Keratinocyte (primary cell): ENCODE measurements at regions not wholly inside any gene's neighbourhood (a gene's known extent, or its start where the extent isn't known, plus 50 kb on each side); places are given as distances from the start of the nearest gene placed in this dataset.

ENCODE experiments used
- DNase-seq: peaks from one replicate; pipeline ENCODE4 v3.0.0-alpha.2; 2011; ENCODE audit warnings: low read depth, missing footprints, low spot score
- FAIRE-seq: peaks from 2 replicates; lab custom pipeline; 2011; peaks lifted over from hg19 to GRCh38; lab: Jason Lieb, UNC
- H2AFZ ChIP-seq: 2 replicates; pipeline ENCODE4 v1.6.0; 2012; ENCODE audit warnings: low read length, control low read depth, inconsistent platforms; ENCODE audit not compliant: control insufficient read depth
- H3K27ac ChIP-seq: 2 replicates; pipeline ENCODE4 v1.5.1; 2011; ENCODE audit warnings: low read length; ENCODE audit not compliant: control insufficient read depth, insufficient read depth
- H3K27me3 ChIP-seq: 3 replicates; pipeline ENCODE4 v1.6.0; 2011; ENCODE audit warnings: low read length; ENCODE audit not compliant: control insufficient read depth, insufficient read depth; ENCODE audit errors: extremely low read depth
- H3K36me3 ChIP-seq, 2 experiments: 2 replicates in 1 of 2; 3 replicates in 1 of 2; pipeline ENCODE4 v1.5.1; 2011; ENCODE audit warnings: low read length in 2 of 2, mild to moderate bottlenecking in 1 of 2; ENCODE audit not compliant: control insufficient read depth in 2 of 2, insufficient read depth in 2 of 2; ENCODE audit errors: extremely low read depth in 1 of 2
- H3K4me1 ChIP-seq: 3 replicates; pipeline ENCODE4 v1.5.1; 2011; ENCODE audit warnings: low read length; ENCODE audit not compliant: control insufficient read depth, insufficient read depth; ENCODE audit errors: extremely low read depth
- H3K4me2 ChIP-seq: 3 replicates; pipeline ENCODE4 v1.6.0; 2011; ENCODE audit warnings: low read depth, low read length; ENCODE audit not compliant: control insufficient read depth, insufficient read depth; ENCODE audit errors: extremely low read depth
- H3K4me3 ChIP-seq, 3 experiments: fragments of 200-600 bp in 1 of 3; sonication (generic) in 1 of 3; 2 replicates in 2 of 3; 3 replicates in 1 of 3; pipeline ENCODE4 v1.5.1; 2011 to 2016; ENCODE audit warnings: low read length in 3 of 3, mild to moderate bottlenecking in 3 of 3, control low read depth in 2 of 3, inconsistent platforms in 1 of 3, low read depth in 1 of 3, mixed read lengths in 1 of 3, mixed run types in 1 of 3, moderate library complexity in 1 of 3; ENCODE audit not compliant: control insufficient read depth in 2 of 3, insufficient read depth in 2 of 3; ENCODE audit errors: extremely low read depth in 1 of 3
- H3K79me2 ChIP-seq: 2 replicates; pipeline ENCODE4 v1.6.0; 2012; ENCODE audit warnings: low read length; ENCODE audit not compliant: control insufficient read depth, insufficient read depth
- H3K9ac ChIP-seq: 3 replicates; pipeline ENCODE4 v1.6.0; 2011; ENCODE audit warnings: low read length; ENCODE audit not compliant: control insufficient read depth, insufficient read depth; ENCODE audit errors: extremely low read depth
- H3K9me1 ChIP-seq: 3 replicates; pipeline ENCODE4 v1.6.0; 2011; ENCODE audit warnings: low read length; ENCODE audit not compliant: control insufficient read depth, insufficient read depth; ENCODE audit errors: extremely low read depth
- H3K9me3 ChIP-seq: 2 replicates; pipeline ENCODE4 v1.5.1; 2012; ENCODE audit warnings: low read depth, low read length; ENCODE audit not compliant: control insufficient read depth
- H4K20me1 ChIP-seq: 3 replicates; pipeline ENCODE4 v1.6.0; 2011; ENCODE audit warnings: low read length; ENCODE audit not compliant: control insufficient read depth, insufficient read depth; ENCODE audit errors: extremely low read depth
- CTCF ChIP-seq, 3 experiments: IDR thresholded peaks in 1 of 3; conservative IDR thresholded peaks in 1 of 3; optimal IDR thresholded peaks in 1 of 3; 2 replicates in 2 of 3; 3 replicates in 1 of 3; pipeline versions ENCODE3 to v1.5.1; 2011; ENCODE audit warnings: low read length in 3 of 3, mild to moderate bottlenecking in 3 of 3, moderate library complexity in 2 of 3, control low read depth in 1 of 3, inconsistent platforms in 1 of 3; ENCODE audit not compliant: insufficient read depth in 2 of 3; ENCODE audit errors: extremely low read depth in 1 of 3
- EZH2 ChIP-seq: IDR thresholded peaks from one replicate; pipeline ENCODE4 v1.6.1; 2012; ENCODE audit warnings: inconsistent platforms, mild to moderate bottlenecking, low read length, moderate library complexity
- dilution Hi-C: fragments of 300-500 bp; cut with MboI; formaldehyde crosslinking; loops from one replicate; pipeline ENCODE4 v1.7.0; 2020; ENCODE audit warnings: low sequenced_read_pairs; ENCODE audit not compliant: extremely low pct_ligation_motif_present

DNA sequence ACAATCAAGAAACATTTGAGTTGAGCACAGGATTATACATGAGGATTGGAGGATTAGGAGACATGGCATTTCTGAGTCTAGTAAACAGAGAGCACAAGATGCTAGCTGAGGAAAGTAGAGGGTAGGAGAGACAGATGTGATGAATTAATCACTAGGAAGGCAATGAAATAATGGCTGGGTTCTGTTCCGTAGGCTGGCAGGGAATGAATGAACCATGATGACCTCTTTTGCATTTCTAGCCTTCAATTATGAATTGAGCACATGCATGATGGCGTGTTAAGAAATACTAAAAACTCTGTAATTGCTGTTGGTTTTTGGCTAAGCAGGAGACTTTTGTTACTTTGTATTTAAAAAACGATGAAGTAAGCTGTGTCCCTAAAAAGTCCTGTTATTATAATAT, 420.0 kb upstream of the TLE4 start:
- dilution Hi-C loops, result no loop called here
- H3K9me1 ChIP-seq, result no peaks in the 10 kb centered on the region
- H2AFZ ChIP-seq, result no peak overlapping the region
- H3K27ac ChIP-seq, result no peak overlapping the region
- DNase-seq (no peak), FAIRE-seq (no peak)
- TF ChIP-seq CTCF (optimal IDR thresholded peaks at IDR 0.05 in 1 of 3, IDR thresholded peaks at IDR 0.05 in 1 of 3, conservative IDR thresholded peaks at IDR 0.05 in 1 of 3; ENCODE audit: extremely low read depth in 1 of 3, insufficient read depth in 2 of 3, low read length in 3 of 3), result no peak
- TF ChIP-seq EZH2, result no peak
- H3K4me2 ChIP-seq, result no peak overlapping the region
- H3K9ac ChIP-seq, result no peak overlapping the region
- no peaks in the 10 kb centered on the region for H3K9me3 ChIP-seq
- no peaks in the 10 kb centered on the region for H3K79me2 ChIP-seq
- no peaks in the 10 kb centered on the region for H4K20me1 ChIP-seq
- no peaks in the 10 kb centered on the region for H3K27me3 ChIP-seq
- H3K4me3 ChIP-seq, result no peak overlapping the region
- H3K36me3 ChIP-seq, result no peaks in the 10 kb centered on the region
- H3K4me1 ChIP-seq, result peaks cover 6% of the 10 kb centered on the region

GRCh38 chr9:79152306-79152705, 419.5 kb upstream of the TLE4 start:
- Histone ChIP-seq H4K20me1 (no peaks in the 10 kb centered on the region), H3K4me3 (no peak overlapping the region), H3K27ac (no peak overlapping the region), H3K9ac (no peak overlapping the region), H3K36me3 (no peaks in the 10 kb centered on the region), H3K9me1 (no peaks in the 10 kb centered on the region), H3K79me2 (no peaks in the 10 kb centered on the region), H3K27me3 (no peaks in the 10 kb centered on the region), H2AFZ (no peak overlapping the region), H3K4me2 (no peak overlapping the region), H3K4me1 (peaks cover 6% of the 10 kb centered on the region), H3K9me3 (no peaks in the 10 kb centered on the region)
- dilution Hi-C loops, result no loop called here
- FAIRE-seq (no peak), DNase-seq (no peak)
- TF ChIP-seq CTCF (optimal IDR thresholded peaks at IDR 0.05 in 1 of 3, IDR thresholded peaks at IDR 0.05 in 1 of 3, conservative IDR thresholded peaks at IDR 0.05 in 1 of 3; ENCODE audit: extremely low read depth in 1 of 3, insufficient read depth in 2 of 3, low read length in 3 of 3) (no peak), EZH2 (no peak)
